GM12878 (cell line): ENCODE measurements at regions not wholly inside any gene's neighbourhood (a gene's known extent, or its start where the extent isn't known, plus 50 kb on each side); places are given as distances from the start of the nearest gene placed in this dataset.

Experiments
- ATAC-seq: fragments of 200-7000 bp; cut with Tn5 transposase; 3 replicates; pipeline ENCODE4 v1.9.1; 2020; ENCODE audit warnings: mild to moderate bottlenecking, moderate library complexity
- BruUV-seq: library from RNA; stranded (reverse); fragments of 400-500 nt; replicated peaks from 2 replicates; lab custom pipeline; 2021; lab: Mats Ljungman, UMichigan
- CTCF ChIA-PET: fragments of 300-600 bp; sonication (Branson Sonifier 250); formaldehyde crosslinking; extraction: SDS; loops from one replicate; lab custom pipeline; 2021; ENCODE audit warnings: inconsistent platforms; lab: Yijun Ruan, JAX
- POLR2A ChIA-PET: fragments of 350-600 bp; formaldehyde crosslinking; extraction: SDS; loops from one replicate; lab custom pipeline; 2021; ENCODE audit warnings: inconsistent platforms; lab: Charles Lee
- RAD21 ChIA-PET: fragments of 300-600 bp; sonication (Branson Sonifier 250); formaldehyde crosslinking; loops from one replicate; lab custom pipeline; 2023; ENCODE audit warnings: antibody characterized with exemption; ENCODE audit not compliant: unreplicated experiment; lab: Charles Lee
- SMC1A ChIA-PET: fragments of 300-600 bp; sonication (Branson Sonifier 250); formaldehyde crosslinking; loops from one replicate; lab custom pipeline; 2023; ENCODE audit not compliant: unreplicated experiment, uncharacterized antibody; lab: Charles Lee
- DNase-seq: peaks from one replicate; pipeline ENCODE4 v3.0.0-alpha.2; 2011; ENCODE audit warnings: low read depth, low spot score
- FAIRE-seq: peaks from 3 replicates; lab custom pipeline; 2011; peaks lifted over from hg19 to GRCh38; lab: Jason Lieb, UNC
- H2AFZ ChIP-seq: 2 replicates; pipeline ENCODE4 v1.6.0; 2011; ENCODE audit warnings: low read depth, low read length, control low read depth; ENCODE audit not compliant: control insufficient read depth
- H3K27ac ChIP-seq: 2 replicates; pipeline ENCODE4 v1.5.1; 2011; ENCODE audit warnings: control low read depth; ENCODE audit not compliant: control insufficient read depth, insufficient read depth
- H3K27me3 ChIP-seq, 2 experiments: replicated peaks in 1 of 2; 2 replicates each; pipeline versions ENCODE4 v1.6.0 to v1.6.1; 2011; ENCODE audit warnings: low read length in 1 of 2; ENCODE audit not compliant: control insufficient read depth in 2 of 2, insufficient read depth in 2 of 2
- H3K36me3 ChIP-seq, 2 experiments: 2 replicates each; pipeline ENCODE4 v1.5.1; 2011; ENCODE audit warnings: low read length in 1 of 2; ENCODE audit not compliant: control insufficient read depth in 2 of 2, insufficient read depth in 2 of 2
- H3K4me1 ChIP-seq: 2 replicates; pipeline ENCODE4 v1.6.1; 2011; ENCODE audit warnings: mild to moderate bottlenecking, low read length, moderate library complexity, mixed read lengths; ENCODE audit not compliant: control insufficient read depth, insufficient read depth
- H3K4me2 ChIP-seq: 2 replicates; pipeline ENCODE4 v1.6.0; 2011; ENCODE audit warnings: control low read depth; ENCODE audit not compliant: control insufficient read depth, insufficient read depth
- H3K4me3 ChIP-seq: fragments of 200-600 bp; sonication (generic); 2 replicates; pipeline ENCODE4 v1.5.1; 2016
- H3K79me2 ChIP-seq: 2 replicates; pipeline ENCODE4 v1.6.0; 2011; ENCODE audit warnings: low read length; ENCODE audit not compliant: control insufficient read depth, insufficient read depth
- H3K9ac ChIP-seq: 2 replicates; pipeline ENCODE4 v1.8.0; 2011; ENCODE audit warnings: low read length, control low read depth, mixed read lengths; ENCODE audit not compliant: control insufficient read depth, insufficient read depth
- H3K9me3 ChIP-seq: replicated peaks from 3 replicates; pipeline ENCODE4 v1.5.1; 2011; ENCODE audit warnings: mild to moderate bottlenecking, low read length; ENCODE audit not compliant: control insufficient read depth, insufficient read depth
- H4K20me1 ChIP-seq: 2 replicates; pipeline ENCODE4 v1.6.0; 2011; ENCODE audit not compliant: control insufficient read depth, insufficient read depth
- CHD4 ChIP-seq: fragments of 200-600 bp; sonication (generic); IDR thresholded peaks from 2 replicates; pipeline ENCODE4 v1.6.1; 2016; ENCODE audit warnings: mild to moderate bottlenecking
- FOXK2 ChIP-seq: fragments of 450-650 bp; IDR thresholded peaks from 2 replicates; pipeline ENCODE4 v1.6.1; 2017; ENCODE audit warnings: mild to moderate bottlenecking, moderate library complexity
- IRF4 ChIP-seq: IDR thresholded peaks from 2 replicates; pipeline ENCODE4 v1.6.1; 2011; ENCODE audit warnings: low read depth, low read length
- KDM1A ChIP-seq: fragments of 200-600 bp; sonication (generic); IDR thresholded peaks from 2 replicates; pipeline ENCODE4 v1.6.1; 2016; ENCODE audit warnings: borderline replicate concordance
- KLF5 ChIP-seq: fragments of 450-650 bp; IDR thresholded peaks from 2 replicates; pipeline ENCODE4 v1.6.1; 2014; ENCODE audit warnings: mild to moderate bottlenecking; ENCODE audit not compliant: partially characterized antibody
- MTA2 ChIP-seq: fragments of 450-650 bp; IDR thresholded peaks from 2 replicates; pipeline ENCODE4 v1.6.1; 2016; ENCODE audit warnings: low read depth, mild to moderate bottlenecking, moderate library complexity
- NBN ChIP-seq: fragments of 450-650 bp; IDR thresholded peaks from 2 replicates; pipeline ENCODE4 v1.6.1; 2016
- NFXL1 ChIP-seq: fragments of 450-650 bp; IDR thresholded peaks from 2 replicates; pipeline ENCODE4 v1.6.1; 2017; ENCODE audit warnings: antibody characterized with exemption, mild to moderate bottlenecking, borderline replicate concordance
- NR2C1 ChIP-seq: fragments of 450-650 bp; IDR thresholded peaks from 2 replicates; pipeline ENCODE4 v1.6.1; 2017; ENCODE audit warnings: antibody characterized with exemption, mild to moderate bottlenecking, moderate library complexity
- ZNF274 ChIP-seq: IDR thresholded peaks from one replicate; pipeline ENCODE4 v1.8.0; 2011; ENCODE audit not compliant: insufficient read length, insufficient read depth
- ZNF622 ChIP-seq: fragments of 450-650 bp; IDR thresholded peaks from 2 replicates; pipeline ENCODE4 v1.6.1; 2017; ENCODE audit warnings: mild to moderate bottlenecking, inconsistent platforms
- WGBS: methylation state at CpG from one replicate; pipeline ENCODE4 v1.1.6; 2016; ENCODE audit warnings: low lambda C conversion rate; ENCODE audit not compliant: insufficient replicate concordance, insufficient coverage; ENCODE audit errors: missing lambda C conversion rate; 5-methylcytosine and 5-hydroxymethylcytosine counted together
- in situ Hi-C: fragments of 300-500 bp; cut with MboI; formaldehyde crosslinking; loops from 9 replicates; pipeline ENCODE4 v1.14.3; 2018; ENCODE audit warnings: mixed read lengths
- intact Hi-C: fragments of 100-400 bp; cut with micrococcal nuclease; formaldehyde crosslinking; loops from one replicate; pipeline ENCODE4 v1.14.2; 2022; ENCODE audit not compliant: unreplicated experiment
- TF ChIP-seq, protein P1 (sequence below), 3 experiments: IDR thresholded peaks in 2 of 3; conservative IDR thresholded peaks in 1 of 3; 2 replicates each; pipeline ENCODE4 v1.5.1; 2011; ENCODE audit warnings: low read depth in 3 of 3, low read length in 3 of 3, mild to moderate bottlenecking in 3 of 3, control low read depth in 2 of 3, moderate library complexity in 2 of 3, inconsistent platforms in 1 of 3, mixed read lengths in 1 of 3; ENCODE audit not compliant: control insufficient read depth in 2 of 3, insufficient read depth in 1 of 3; ENCODE audit errors: extremely low read depth in 1 of 3
- TF ChIP-seq, protein P2 (sequence below): IDR thresholded peaks from 2 replicates; pipeline ENCODE4 v1.6.1; 2011; ENCODE audit warnings: low read depth, mild to moderate bottlenecking, low read length, moderate library complexity, borderline replicate concordance; ENCODE audit errors: extremely low read depth
- TF ChIP-seq, protein P3 (sequence below): fragments of 450-650 bp; IDR thresholded peaks from 2 replicates; pipeline ENCODE4 v1.6.1; 2016; ENCODE audit warnings: mild to moderate bottlenecking
- TF ChIP-seq, protein P4 (sequence below): IDR thresholded peaks from 2 replicates; pipeline ENCODE4 v1.6.1; 2011; ENCODE audit warnings: borderline replicate concordance, low read depth, mild to moderate bottlenecking, moderate library complexity, low read length; ENCODE audit not compliant: insufficient read depth, poor library complexity, severe bottlenecking

DNA sequence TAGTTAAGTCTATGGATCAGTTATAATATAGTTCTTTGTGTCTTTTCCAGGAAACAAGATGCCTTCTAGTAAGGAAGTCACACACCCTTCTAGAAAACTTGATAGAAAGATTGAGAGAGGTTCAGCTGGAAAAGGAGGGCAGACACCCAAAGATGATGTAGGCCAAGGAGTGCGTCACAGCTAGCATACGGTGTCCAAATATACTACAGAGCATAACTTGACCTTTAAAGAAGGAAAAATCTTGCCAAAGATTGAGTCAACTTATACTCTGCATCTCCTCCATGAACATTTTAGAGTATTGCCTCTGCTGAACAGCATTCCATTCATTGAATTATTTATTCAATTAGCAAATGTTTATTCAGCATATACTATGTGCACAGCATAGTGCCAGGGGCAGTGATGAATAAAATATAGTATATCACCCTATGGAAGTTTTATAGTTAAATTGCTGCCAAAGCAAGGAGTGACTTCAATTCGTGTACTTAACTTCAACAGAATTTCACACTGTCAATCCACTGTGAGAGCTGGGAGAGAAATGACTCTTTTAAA is 51.9 kb upstream of the SLC6A14 start:
- RAD21 ChIA-PET, result no interaction called here
- no peaks in the 10 kb centered on the region for H3K36me3 ChIP-seq
- intact Hi-C loops, result no loop called here
- FAIRE-seq, result no peak
- no peak for TF ChIP-seq IRF4
- TF ChIP-seq KLF5, result no peak
- TF ChIP-seq, protein P1, sequence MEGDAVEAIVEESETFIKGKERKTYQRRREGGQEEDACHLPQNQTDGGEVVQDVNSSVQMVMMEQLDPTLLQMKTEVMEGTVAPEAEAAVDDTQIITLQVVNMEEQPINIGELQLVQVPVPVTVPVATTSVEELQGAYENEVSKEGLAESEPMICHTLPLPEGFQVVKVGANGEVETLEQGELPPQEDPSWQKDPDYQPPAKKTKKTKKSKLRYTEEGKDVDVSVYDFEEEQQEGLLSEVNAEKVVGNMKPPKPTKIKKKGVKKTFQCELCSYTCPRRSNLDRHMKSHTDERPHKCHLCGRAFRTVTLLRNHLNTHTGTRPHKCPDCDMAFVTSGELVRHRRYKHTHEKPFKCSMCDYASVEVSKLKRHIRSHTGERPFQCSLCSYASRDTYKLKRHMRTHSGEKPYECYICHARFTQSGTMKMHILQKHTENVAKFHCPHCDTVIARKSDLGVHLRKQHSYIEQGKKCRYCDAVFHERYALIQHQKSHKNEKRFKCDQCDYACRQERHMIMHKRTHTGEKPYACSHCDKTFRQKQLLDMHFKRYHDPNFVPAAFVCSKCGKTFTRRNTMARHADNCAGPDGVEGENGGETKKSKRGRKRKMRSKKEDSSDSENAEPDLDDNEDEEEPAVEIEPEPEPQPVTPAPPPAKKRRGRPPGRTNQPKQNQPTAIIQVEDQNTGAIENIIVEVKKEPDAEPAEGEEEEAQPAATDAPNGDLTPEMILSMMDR (IDR thresholded peaks at IDR 0.05 in 2 of 3, conservative IDR thresholded peaks at IDR 0.05 in 1 of 3; ENCODE audit: control insufficient read depth in 2 of 3, extremely low read depth in 1 of 3, insufficient read depth in 1 of 3, low read depth in 3 of 3, low read length in 3 of 3), result no peak
- TF ChIP-seq, protein P2, sequence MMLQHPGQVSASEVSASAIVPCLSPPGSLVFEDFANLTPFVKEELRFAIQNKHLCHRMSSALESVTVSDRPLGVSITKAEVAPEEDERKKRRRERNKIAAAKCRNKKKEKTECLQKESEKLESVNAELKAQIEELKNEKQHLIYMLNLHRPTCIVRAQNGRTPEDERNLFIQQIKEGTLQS, result no peak
- TF ChIP-seq, protein P3, sequence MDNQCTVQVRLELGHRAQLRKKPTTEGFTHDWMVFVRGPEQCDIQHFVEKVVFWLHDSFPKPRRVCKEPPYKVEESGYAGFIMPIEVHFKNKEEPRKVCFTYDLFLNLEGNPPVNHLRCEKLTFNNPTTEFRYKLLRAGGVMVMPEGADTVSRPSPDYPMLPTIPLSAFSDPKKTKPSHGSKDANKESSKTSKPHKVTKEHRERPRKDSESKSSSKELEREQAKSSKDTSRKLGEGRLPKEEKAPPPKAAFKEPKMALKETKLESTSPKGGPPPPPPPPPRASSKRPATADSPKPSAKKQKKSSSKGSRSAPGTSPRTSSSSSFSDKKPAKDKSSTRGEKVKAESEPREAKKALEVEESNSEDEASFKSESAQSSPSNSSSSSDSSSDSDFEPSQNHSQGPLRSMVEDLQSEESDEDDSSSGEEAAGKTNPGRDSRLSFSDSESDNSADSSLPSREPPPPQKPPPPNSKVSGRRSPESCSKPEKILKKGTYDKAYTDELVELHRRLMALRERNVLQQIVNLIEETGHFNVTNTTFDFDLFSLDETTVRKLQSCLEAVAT, result no peak
- TF ChIP-seq NFXL1, result no peak
- no peak for TF ChIP-seq ZNF622
- no peak for TF ChIP-seq MTA2
- no peak for TF ChIP-seq ZNF274
- no peak for TF ChIP-seq FOXK2
- TF ChIP-seq, protein P4, sequence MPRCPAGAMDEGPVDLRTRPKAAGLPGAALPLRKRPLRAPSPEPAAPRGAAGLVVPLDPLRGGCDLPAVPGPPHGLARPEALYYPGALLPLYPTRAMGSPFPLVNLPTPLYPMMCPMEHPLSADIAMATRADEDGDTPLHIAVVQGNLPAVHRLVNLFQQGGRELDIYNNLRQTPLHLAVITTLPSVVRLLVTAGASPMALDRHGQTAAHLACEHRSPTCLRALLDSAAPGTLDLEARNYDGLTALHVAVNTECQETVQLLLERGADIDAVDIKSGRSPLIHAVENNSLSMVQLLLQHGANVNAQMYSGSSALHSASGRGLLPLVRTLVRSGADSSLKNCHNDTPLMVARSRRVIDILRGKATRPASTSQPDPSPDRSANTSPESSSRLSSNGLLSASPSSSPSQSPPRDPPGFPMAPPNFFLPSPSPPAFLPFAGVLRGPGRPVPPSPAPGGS, result no peak
- TF ChIP-seq CHD4, result no peak
- no peak for TF ChIP-seq NBN
- TF ChIP-seq KDM1A, result no peak
- TF ChIP-seq NR2C1, result no peak
- TF ChIP-seq, all 136 proteins: peak for 0
- Histone ChIP-seq H4K20me1 (no peaks in the 10 kb centered on the region), H3K4me3 (no peak overlapping the region), H3K79me2 (no peaks in the 10 kb centered on the region), H3K9ac (no peak overlapping the region), H3K27me3 (no peaks in the 10 kb centered on the region), H3K4me2 (no peak overlapping the region), H3K9me3 (no peaks in the 10 kb centered on the region), H2AFZ (no peak overlapping the region), H3K4me1 (no peaks in the 10 kb centered on the region), H3K27ac (no peak overlapping the region)
- POLR2A ChIA-PET, result no interaction called here
- in situ Hi-C loops, result no loop called here
- 1% methylated on average over 3 of the region's 3 CpGs for WGBS
- ATAC-seq, result no peak
- CTCF ChIA-PET, result no interaction called here
- no peak for DNase-seq
- SMC1A ChIA-PET, result no interaction called here
- no TSS peak for BruUV-seq
